GM18873 (cell line): ENCODE measurements at regions not wholly inside any gene's neighbourhood (a gene's known extent, or its start where the extent isn't known, plus 50 kb on each side); places are given as distances from the start of the nearest gene placed in this dataset.
"Not testable (repeated sequence)": the region's sequence is repeated elsewhere in the genome, so short reads cannot be mapped to it uniquely, and the experiment has no call there.

Source experiments
- ATAC-seq: cut with Tn5 transposase; IDR thresholded peaks from one replicate; pipeline ENCODE4 v1.9.1; 2021; ENCODE audit warnings: mild to moderate bottlenecking, moderate library complexity, moderate number of reproducible peaks; ENCODE audit not compliant: unreplicated experiment, low FRiP score

- no peak for ATAC-seq
Measured at GRCh38 chr2:167756446-167756845, 490.9 kb downstream of the STK39 start.

GRCh38 chr2:167753142-167753541, 494.3 kb downstream of the STK39 start:
- no peak for ATAC-seq

GRCh38 chr2:167752734-167753133, 494.7 kb downstream of the STK39 start:
- ATAC-seq, result no peak

- ATAC-seq, result no peak
Measured at GRCh38 chr2:167750675-167751074, 496.7 kb downstream of the STK39 start.

GRCh38 chr2:167749660-167750059, 497.7 kb downstream of the STK39 start:
- no peak for ATAC-seq

- ATAC-seq, result no peak
Measured at GRCh38 chr2:167749016-167749415, 498.4 kb downstream of the STK39 start.

GRCh38 chr2:167748536-167748935, 498.9 kb downstream of the STK39 start:
- no peak for ATAC-seq

- no peak for ATAC-seq
Measured at GRCh38 chr2:167745667-167746066, 501.7 kb downstream of the STK39 start.

- not testable (repeated sequence) for ATAC-seq
Measured at GRCh38 chr2:167739921-167740320, 507.5 kb downstream of the STK39 start.

- no peak for ATAC-seq
Measured at GRCh38 chr2:167733747-167734146, 513.6 kb downstream of the STK39 start.

GRCh38 chr2:167732326-167732725, 515.1 kb downstream of the STK39 start:
- no peak for ATAC-seq

- ATAC-seq, result no peak
Measured at GRCh38 chr2:167729911-167730310, 517.5 kb downstream of the STK39 start.

- no peak for ATAC-seq
Measured at GRCh38 chr2:167726788-167727187, 520.6 kb downstream of the STK39 start.

GRCh38 chr2:167721593-167721992, 525.8 kb downstream of the STK39 start:
- ATAC-seq, result no peak

GRCh38 chr2:167719410-167719809, 528.0 kb downstream of the STK39 start:
- no peak for ATAC-seq

- no peak for ATAC-seq
Measured at GRCh38 chr2:167718560-167718959, 528.8 kb downstream of the STK39 start.

GRCh38 chr2:167715932-167716331, 531.5 kb downstream of the STK39 start:
- no peak for ATAC-seq

- not testable (repeated sequence) for ATAC-seq
Measured at GRCh38 chr2:167715498-167715897, 531.9 kb downstream of the STK39 start.

GRCh38 chr2:167712275-167712674, 535.1 kb downstream of the STK39 start:
- ATAC-seq, result no peak

GRCh38 chr2:167708998-167709397, 538.4 kb downstream of the STK39 start:
- no peak for ATAC-seq

GRCh38 chr2:167706800-167707199, 540.6 kb downstream of the STK39 start:
- no peak for ATAC-seq

GRCh38 chr2:167703441-167703840, 544.0 kb downstream of the STK39 start:
- ATAC-seq, result no peak

GRCh38 chr2:167702227-167702626, 545.2 kb downstream of the STK39 start:
- no peak for ATAC-seq
